Hypothalamus (tissue), 51 donors: ENCODE measurements at regions not wholly inside any gene's neighbourhood (a gene's known extent, or its start where the extent isn't known, plus 50 kb on each side); places are given as distances from the start of the nearest gene placed in this dataset.

ENCODE experiments used
- DNase-seq, 51 donors: peaks; one replicate each; lab custom pipeline; 2025; lab: John Stamatoyannopoulos, UW

DNA sequence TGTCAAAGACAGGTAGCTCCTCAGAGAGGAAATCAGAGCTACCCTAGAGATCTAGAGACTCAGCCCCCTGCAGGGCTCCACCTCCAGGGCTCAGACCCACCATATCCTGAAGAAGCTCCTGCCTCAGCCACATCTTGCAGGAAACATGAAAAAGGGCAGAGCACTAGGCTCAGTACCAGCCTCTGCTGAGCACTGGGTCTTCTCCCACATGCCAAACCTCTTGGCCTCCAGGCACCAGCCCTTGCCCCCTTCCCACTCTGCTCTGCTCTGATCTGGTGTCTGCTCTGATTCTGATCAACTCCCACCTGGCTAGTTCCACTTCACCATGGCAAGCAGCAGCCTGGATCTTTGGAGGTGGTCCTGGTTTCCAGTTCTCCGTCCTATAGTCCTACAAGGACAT, 114.3 kb upstream of the SLC66A3 start:
- DNase-seq, result no peak

DNA sequence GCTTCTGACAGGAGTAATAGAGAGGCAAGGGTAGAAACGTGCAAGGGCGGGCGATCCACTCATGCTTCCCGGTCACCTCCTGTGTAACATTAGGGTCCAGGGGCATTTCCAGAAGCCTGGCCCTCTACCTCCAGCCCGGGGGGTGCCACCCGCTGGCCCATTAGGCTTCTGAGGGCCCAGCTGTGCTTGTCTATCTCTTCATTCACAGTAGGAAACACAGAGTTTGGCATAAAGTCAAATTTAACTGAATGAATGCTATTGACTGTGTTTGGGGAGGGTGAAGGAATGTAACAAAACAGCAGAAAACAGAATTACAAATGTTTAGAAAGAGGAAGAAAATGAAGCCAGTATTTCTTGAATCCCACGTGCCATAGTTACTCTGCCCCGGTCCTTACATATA, 112.4 kb upstream of the SLC66A3 start:
- no peak for DNase-seq

GRCh38 chr2:11043245-11043644, 112.0 kb upstream of the SLC66A3 start:
- no peak for DNase-seq

DNA sequence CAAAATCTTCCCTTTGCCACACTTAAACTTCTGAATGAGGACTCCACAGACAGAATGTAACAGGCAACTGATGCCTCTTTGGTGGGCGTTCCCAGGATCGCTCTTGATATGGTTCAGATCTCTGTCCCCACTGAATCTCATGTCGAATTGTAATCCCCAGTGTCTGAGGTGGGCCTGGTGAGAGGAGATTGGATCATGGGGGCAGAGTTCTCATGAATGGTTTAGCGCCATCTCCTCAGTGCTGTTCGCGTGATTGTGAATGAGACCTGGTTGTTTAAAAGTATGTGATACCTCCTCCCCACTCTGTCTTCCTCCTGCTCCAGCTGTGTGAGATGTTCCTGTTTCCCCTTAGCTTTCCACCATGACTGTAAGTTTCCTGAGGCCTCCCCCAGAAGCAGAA, 111.1 kb upstream of the SLC66A3 start:
- no peak for DNase-seq

- no peak for DNase-seq
Observed at GRCh38 chr2:11045294-11045693, 110.0 kb upstream of the SLC66A3 start.

DNA sequence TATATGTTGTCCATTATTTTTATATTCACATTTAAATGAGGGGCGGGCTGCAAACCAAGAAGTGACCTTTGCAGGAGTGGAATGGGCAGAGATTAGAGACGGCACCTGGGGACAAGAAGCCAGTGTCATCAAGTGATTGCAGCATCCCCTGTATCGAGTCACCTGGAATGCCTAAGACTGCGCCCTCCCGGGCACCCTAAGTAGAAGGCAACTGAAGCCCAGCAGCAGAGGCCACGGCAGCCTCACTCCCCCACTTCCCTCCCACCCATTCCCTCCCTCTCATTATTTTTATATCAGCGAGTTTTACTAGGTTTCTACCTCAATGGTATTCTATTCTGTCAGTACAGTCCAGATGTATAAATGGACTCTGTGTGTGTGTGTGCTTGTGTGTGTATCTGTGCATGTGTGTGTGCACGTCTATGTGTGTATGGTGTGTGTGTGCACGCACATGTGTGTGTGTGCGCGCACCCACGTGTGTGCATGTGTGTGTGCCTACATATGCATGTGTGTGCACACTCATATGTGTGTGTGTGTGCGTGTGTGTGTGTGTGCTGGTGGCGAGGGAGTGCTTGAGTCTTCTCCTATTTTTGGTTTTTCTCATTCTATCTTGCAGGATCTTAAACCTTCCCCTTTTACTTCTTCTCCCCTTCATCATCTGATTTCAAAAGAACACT, 106.8 kb upstream of the SLC66A3 start:
- no peak for DNase-seq

- peak in 4 of 51 donors; percentile 19 to 74 (median 34) for DNase-seq
Observed at GRCh38 chr2:11050565-11050964, 104.7 kb upstream of the SLC66A3 start.

GRCh38 chr2:11051280-11051679, 104.0 kb upstream of the SLC66A3 start:
- DNase-seq, result no peak

DNA sequence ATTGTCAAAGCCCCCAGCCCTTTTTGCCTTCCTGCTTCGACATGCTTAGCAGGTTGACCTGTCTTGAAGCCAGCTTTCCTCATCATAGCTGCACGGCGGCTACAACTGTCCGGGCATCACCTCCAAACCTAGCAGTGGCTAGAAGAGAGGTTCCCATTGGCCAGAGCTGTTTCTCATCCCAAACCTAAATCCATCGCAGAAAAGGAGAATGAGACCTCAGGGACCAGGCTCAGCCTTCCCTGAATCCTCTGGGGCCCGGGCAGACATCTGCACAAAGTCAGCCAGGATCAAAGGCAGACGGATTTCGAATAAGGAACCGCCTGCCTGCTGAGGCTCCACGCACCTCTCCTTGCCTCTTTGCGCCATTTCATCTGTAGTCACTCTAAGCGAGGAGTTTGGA, 101.7 kb upstream of the SLC66A3 start:
- no peak for DNase-seq

- no peak for DNase-seq
Observed at GRCh38 chr2:11054783-11055678, 100.2 kb upstream of the SLC66A3 start.

DNA sequence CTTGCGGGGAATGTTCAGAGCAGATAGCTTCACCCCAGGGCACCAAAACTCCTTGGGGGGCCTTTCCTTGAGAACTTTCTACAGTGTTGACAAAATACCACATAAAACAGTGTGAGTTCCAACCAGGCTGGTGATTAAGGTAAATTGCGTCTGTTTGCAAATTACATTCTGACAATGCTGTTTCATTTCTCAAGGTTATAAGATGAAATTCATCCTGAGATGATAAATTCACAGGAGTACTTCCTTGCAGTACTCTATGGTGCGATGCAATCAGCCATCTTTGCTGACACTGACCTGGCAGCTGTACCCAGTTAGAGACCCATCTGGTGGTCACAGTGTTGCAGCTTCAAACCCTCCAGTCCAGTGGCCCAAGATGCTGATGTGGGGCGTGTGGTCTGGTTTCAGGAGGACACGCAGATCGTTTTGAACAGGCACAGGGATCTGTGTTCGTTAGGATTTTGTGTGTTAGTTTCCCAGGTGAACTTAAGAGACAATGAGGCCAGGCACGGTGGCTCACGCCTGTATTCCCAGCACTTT, 99.5 kb upstream of the SLC66A3 start:
- DNase-seq, result no peak

DNA sequence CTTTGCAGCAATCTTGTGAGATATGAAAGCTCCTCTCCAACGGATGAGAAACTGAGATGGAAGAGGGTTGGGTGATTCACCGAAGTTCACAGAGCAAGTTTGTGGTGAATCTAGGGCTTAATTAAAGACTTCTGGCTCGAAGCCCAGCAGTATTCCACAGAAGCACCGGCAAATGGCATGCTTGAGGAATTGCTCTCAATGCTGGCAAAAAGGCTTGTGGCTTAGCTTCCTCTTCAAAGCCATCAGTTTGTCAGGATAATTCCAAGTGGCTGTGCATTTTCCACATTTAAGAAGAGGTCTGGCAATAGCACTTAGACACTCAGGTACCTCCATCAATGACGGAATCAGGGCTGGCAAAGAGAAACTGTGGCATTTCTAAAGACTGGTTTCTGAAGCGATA, 98.7 kb upstream of the SLC66A3 start:
- peak in 5 of 51 donors; percentile 8 to 32 (median 16) for DNase-seq

GRCh38 chr2:11057031-11057430, 98.2 kb upstream of the SLC66A3 start:
- DNase-seq, result no peak

- no peak for DNase-seq
Observed at GRCh38 chr2:11058129-11058528, 97.1 kb upstream of the SLC66A3 start.

GRCh38 chr2:11060376-11061169, 94.7 kb upstream of the SLC66A3 start:
- DNase-seq, result no peak

DNA sequence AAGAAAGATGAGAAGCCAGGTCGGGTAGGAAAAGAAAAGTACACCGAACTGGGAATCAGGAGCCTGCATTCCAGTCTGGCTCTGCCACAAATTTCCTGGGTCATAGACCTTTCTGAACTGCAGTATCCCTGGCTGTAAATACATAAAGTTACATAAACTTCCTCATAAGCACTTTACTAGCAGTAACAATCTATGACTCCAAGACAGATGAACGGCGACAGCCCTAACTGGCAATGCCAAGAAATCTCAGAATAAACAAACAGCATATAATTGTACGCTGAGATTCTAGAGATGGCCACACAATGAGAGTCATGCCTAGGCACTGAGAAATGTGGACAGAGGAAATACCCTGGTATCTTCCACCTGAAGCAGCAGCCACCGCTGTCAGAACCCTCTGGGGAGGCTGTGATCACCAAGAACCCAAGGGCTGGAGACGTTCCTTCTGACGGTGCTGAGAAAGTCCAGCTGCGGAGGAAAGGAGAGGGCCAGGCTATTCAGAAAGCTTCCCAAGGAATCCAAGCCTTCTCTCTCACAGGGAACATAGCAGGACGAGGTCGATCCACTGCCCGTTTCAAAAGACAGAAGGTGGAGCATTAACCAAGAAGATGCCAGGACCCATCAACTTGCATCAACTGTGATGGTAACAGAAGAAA, 89.3 kb upstream of the SLC66A3 start:
- no peak for DNase-seq

- DNase-seq, result no peak
Observed at GRCh38 chr2:11067221-11068078, 87.8 kb upstream of the SLC66A3 start.

GRCh38 chr2:11068079-11068741, 87.1 kb upstream of the SLC66A3 start:
- DNase-seq, result no peak
